Activated CD4-positive, CD25-positive, alpha-beta regulatory T cell (primary cell): ENCODE measurements at regions not wholly inside any gene's neighbourhood (a gene's known extent, or its start where the extent isn't known, plus 50 kb on each side); places are given as distances from the start of the nearest gene placed in this dataset.
"Not testable (repeated sequence)": the region's sequence is repeated elsewhere in the genome, so short reads cannot be mapped to it uniquely, and the experiment has no call there.

Source experiments
- DNase-seq, 4 experiments: peaks; one replicate each; lab custom pipeline; 2025; lab: John Stamatoyannopoulos, UW

GRCh38 chr12:75943730-75944096, 87.9 kb downstream of the PHLDA1 start:
- no peak for DNase-seq

GRCh38 chr12:75941661-75942060, 89.9 kb downstream of the PHLDA1 start:
- not testable (repeated sequence) for DNase-seq

- DNase-seq: no peak
Observed at GRCh38 chr12:75939016-75939642, 92.4 kb downstream of the PHLDA1 start.

GRCh38 chr12:75938189-75938588, 93.4 kb downstream of the PHLDA1 start:
- DNase-seq: no peak

GRCh38 chr12:75937486-75937885, 94.1 kb downstream of the PHLDA1 start:
- no peak for DNase-seq

GRCh38 chr12:75936515-75937440, 94.8 kb downstream of the PHLDA1 start:
- DNase-seq: no peak

- DNase-seq: no peak
Observed at GRCh38 chr12:75935539-75936242, 95.9 kb downstream of the PHLDA1 start.

GRCh38 chr12:75933101-75933500, 98.5 kb downstream of the PHLDA1 start:
- no peak for DNase-seq

GRCh38 chr12:75932241-75932640, 99.3 kb downstream of the PHLDA1 start:
- no peak for DNase-seq

- DNase-seq: no peak
Observed at GRCh38 chr12:75923964-75924666, 107.5 kb downstream of the PHLDA1 start.

GRCh38 chr12:75922944-75923642, 108.5 kb downstream of the PHLDA1 start:
- no peak for DNase-seq

GRCh38 chr12:75921622-75922289, 109.8 kb downstream of the PHLDA1 start:
- DNase-seq: no peak

- DNase-seq: no peak
Observed at GRCh38 chr12:75917715-75918114, 113.9 kb downstream of the PHLDA1 start.

- DNase-seq: no peak
Observed at GRCh38 chr12:75917083-75917482, 114.5 kb downstream of the PHLDA1 start.

GRCh38 chr12:75913502-75914351, 117.8 kb downstream of the PHLDA1 start:
- no peak for DNase-seq

GRCh38 chr12:75909714-75910656, 121.6 kb downstream of the PHLDA1 start:
- no peak for DNase-seq

- DNase-seq: no peak
Observed at GRCh38 chr12:75908961-75909605, 122.5 kb downstream of the PHLDA1 start.

- no peak for DNase-seq
Observed at GRCh38 chr12:75905922-75906321, 125.7 kb downstream of the PHLDA1 start.
